HG02588 (cell line): ENCODE measurements at regions not wholly inside any gene's neighbourhood (a gene's known extent, or its start where the extent isn't known, plus 50 kb on each side); places are given as distances from the start of the nearest gene placed in this dataset.
"Not testable (repeated sequence)": the region's sequence is repeated elsewhere in the genome, so short reads cannot be mapped to it uniquely, and the experiment has no call there.

ENCODE experiments used
- ATAC-seq: cut with Tn5 transposase; IDR thresholded peaks from one replicate; pipeline ENCODE4 v1.9.1; 2021; ENCODE audit warnings: mild to moderate bottlenecking, moderate library complexity; ENCODE audit not compliant: unreplicated experiment

- no peak for ATAC-seq
Measured at GRCh38 chr4:42205541-42205940, 53.1 kb upstream of the BEND4 start.

GRCh38 chr4:42216664-42217063, 64.2 kb upstream of the BEND4 start:
- no peak for ATAC-seq

- no peak for ATAC-seq
Measured at GRCh38 chr4:42225286-42225685, 72.8 kb upstream of the BEND4 start.

- ATAC-seq: no peak
Measured at GRCh38 chr4:42234817-42235216, 82.4 kb upstream of the BEND4 start.

- no peak for ATAC-seq
Measured at GRCh38 chr4:42235304-42236021, 83.0 kb upstream of the BEND4 start.

GRCh38 chr4:42237010-42237409, 84.6 kb upstream of the BEND4 start:
- no peak for ATAC-seq

- no peak for ATAC-seq
Measured at GRCh38 chr4:42237451-42237850, 85.0 kb upstream of the BEND4 start.

GRCh38 chr4:42248972-42249371, 96.5 kb upstream of the BEND4 start:
- ATAC-seq: no peak

- no peak for ATAC-seq
Measured at GRCh38 chr4:42252315-42252714, 99.9 kb upstream of the BEND4 start.

GRCh38 chr4:42257645-42258044, 105.2 kb upstream of the BEND4 start:
- not testable (repeated sequence) for ATAC-seq

- ATAC-seq: no peak
Measured at GRCh38 chr4:42262701-42263490, 110.4 kb upstream of the BEND4 start.

- no peak for ATAC-seq
Measured at GRCh38 chr4:42265782-42266602, 113.5 kb upstream of the BEND4 start.

GRCh38 chr4:42267724-42268123, 115.3 kb upstream of the BEND4 start:
- ATAC-seq: no peak

- no peak for ATAC-seq
Measured at GRCh38 chr4:42268824-42269223, 116.4 kb upstream of the BEND4 start.

GRCh38 chr4:42271096-42271495, 118.6 kb upstream of the BEND4 start:
- ATAC-seq: no peak

GRCh38 chr4:42277291-42277690, 120.0 kb upstream of the SHISA3 start:
- ATAC-seq: no peak

- no peak for ATAC-seq
Measured at GRCh38 chr4:42278709-42279324, 118.5 kb upstream of the SHISA3 start.

GRCh38 chr4:42280327-42281095, 116.8 kb upstream of the SHISA3 start:
- no peak for ATAC-seq

- ATAC-seq: peak; percentile 73
Measured at GRCh38 chr4:42281324-42282020, 115.8 kb upstream of the SHISA3 start.
